Esophagus squamous epithelium (tissue), 4 donors: ENCODE measurements at regions not wholly inside any gene's neighbourhood (a gene's known extent, or its start where the extent isn't known, plus 50 kb on each side); places are given as distances from the start of the nearest gene placed in this dataset.

Experiments used
- POLR2A ChIP-seq, 4 donors: fragments of 450-650 bp; IDR thresholded peaks; one replicate each; pipeline ENCODE4 v1.6.1; 2017; ENCODE audit warnings: antibody characterized with exemption in 4 of 4, mild to moderate bottlenecking in 4 of 4, moderate library complexity in 3 of 4
- TF ChIP-seq, protein P1 (sequence below), 6 experiments: fragments of 450-650 bp in 4 of 6; fragments of 200-600 bp in 2 of 6; sonication (generic) in 2 of 6; IDR thresholded peaks; one replicate each; pipeline ENCODE4 v1.5.1; 2016 to 2019; ENCODE audit warnings: antibody characterized with exemption in 6 of 6, mild to moderate bottlenecking in 4 of 6, moderate library complexity in 4 of 6

DNA sequence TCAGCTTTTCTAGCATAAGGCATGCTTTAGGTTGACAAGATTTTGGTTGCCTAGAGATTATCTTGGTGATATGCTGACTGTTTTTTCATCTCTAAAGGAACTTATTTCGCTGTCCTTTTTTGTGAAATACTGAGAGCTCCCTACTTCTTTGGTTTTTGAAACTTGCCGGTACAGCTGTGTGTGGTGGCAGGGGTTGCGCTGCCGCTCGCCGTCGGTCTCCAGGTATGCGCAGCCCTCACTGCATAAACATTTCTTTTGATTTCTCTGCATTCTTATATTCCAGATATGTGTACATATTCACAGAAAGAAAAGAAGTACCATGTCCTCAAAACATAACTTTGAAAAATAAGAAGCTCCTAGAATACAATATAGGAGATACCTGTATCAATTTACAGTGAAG lies 106.4 kb upstream of the SYNDIG1 start:
- no peak for TF ChIP-seq POLR2A (IDR thresholded peaks at IDR 0.05)
- TF ChIP-seq, protein P1, sequence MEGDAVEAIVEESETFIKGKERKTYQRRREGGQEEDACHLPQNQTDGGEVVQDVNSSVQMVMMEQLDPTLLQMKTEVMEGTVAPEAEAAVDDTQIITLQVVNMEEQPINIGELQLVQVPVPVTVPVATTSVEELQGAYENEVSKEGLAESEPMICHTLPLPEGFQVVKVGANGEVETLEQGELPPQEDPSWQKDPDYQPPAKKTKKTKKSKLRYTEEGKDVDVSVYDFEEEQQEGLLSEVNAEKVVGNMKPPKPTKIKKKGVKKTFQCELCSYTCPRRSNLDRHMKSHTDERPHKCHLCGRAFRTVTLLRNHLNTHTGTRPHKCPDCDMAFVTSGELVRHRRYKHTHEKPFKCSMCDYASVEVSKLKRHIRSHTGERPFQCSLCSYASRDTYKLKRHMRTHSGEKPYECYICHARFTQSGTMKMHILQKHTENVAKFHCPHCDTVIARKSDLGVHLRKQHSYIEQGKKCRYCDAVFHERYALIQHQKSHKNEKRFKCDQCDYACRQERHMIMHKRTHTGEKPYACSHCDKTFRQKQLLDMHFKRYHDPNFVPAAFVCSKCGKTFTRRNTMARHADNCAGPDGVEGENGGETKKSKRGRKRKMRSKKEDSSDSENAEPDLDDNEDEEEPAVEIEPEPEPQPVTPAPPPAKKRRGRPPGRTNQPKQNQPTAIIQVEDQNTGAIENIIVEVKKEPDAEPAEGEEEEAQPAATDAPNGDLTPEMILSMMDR (IDR thresholded peaks at IDR 0.05): no peak
